ENCODE measurements at regions not wholly inside any gene's neighbourhood (a gene's known extent, or its start where the extent isn't known, plus 50 kb on each side); places are given as distances from the start of the nearest gene placed in this dataset.
"Not testable (repeated sequence)": the region's sequence is repeated elsewhere in the genome, so short reads cannot be mapped to it uniquely, and the experiment has no call there.

GRCh38 chr9:12425878-12426864 is 267.0 kb upstream of the TYRP1 start:
- DNase-seq, result no peak

GRCh38 chr9:12439267-12439666 is 253.9 kb upstream of the TYRP1 start:
- no peak for DNase-seq

- not testable (repeated sequence) for DNase-seq
Measured at GRCh38 chr9:12441080-12441479, 252.1 kb upstream of the TYRP1 start.

- DNase-seq, result no peak
Measured at GRCh38 chr9:12441506-12441905, 251.7 kb upstream of the TYRP1 start.

GRCh38 chr9:12448246-12448645 is 244.9 kb upstream of the TYRP1 start:
- DNase-seq, result no peak

- no peak for DNase-seq
Measured at GRCh38 chr9:12457237-12457636, 235.9 kb upstream of the TYRP1 start.

GRCh38 chr9:12461763-12462460 is 231.3 kb upstream of the TYRP1 start:
- no peak for DNase-seq

- DNase-seq, result no peak
Measured at GRCh38 chr9:12462861-12463260, 230.3 kb upstream of the TYRP1 start.

- DNase-seq, result no peak
Measured at GRCh38 chr9:12463641-12464040, 229.5 kb upstream of the TYRP1 start.

GRCh38 chr9:12464400-12464799 is 228.8 kb upstream of the TYRP1 start:
- no peak for DNase-seq

- no peak for DNase-seq
Measured at GRCh38 chr9:12464910-12465512, 228.2 kb upstream of the TYRP1 start.

GRCh38 chr9:12469084-12469483 is 224.1 kb upstream of the TYRP1 start:
- no peak for DNase-seq

GRCh38 chr9:12494411-12494810 is 198.8 kb upstream of the TYRP1 start:
- no peak for DNase-seq

GRCh38 chr9:12497790-12498189 is 195.4 kb upstream of the TYRP1 start:
- DNase-seq, result no peak

GRCh38 chr9:12502520-12502919 is 190.7 kb upstream of the TYRP1 start:
- DNase-seq, result no peak

- DNase-seq, result no peak
Measured at GRCh38 chr9:12503606-12504122, 189.5 kb upstream of the TYRP1 start.

GRCh38 chr9:12510551-12510950 is 182.6 kb upstream of the TYRP1 start:
- DNase-seq, result no peak

GRCh38 chr9:12511726-12512125 is 181.5 kb upstream of the TYRP1 start:
- DNase-seq, result no peak

- DNase-seq, result no peak
Measured at GRCh38 chr9:12516031-12516430, 177.2 kb upstream of the TYRP1 start.

GRCh38 chr9:12516573-12516972 is 176.6 kb upstream of the TYRP1 start:
- DNase-seq, result no peak

GRCh38 chr9:12538842-12539579 is 154.2 kb upstream of the TYRP1 start:
- no peak for DNase-seq

GRCh38 chr9:12539580-12539975 is 153.6 kb upstream of the TYRP1 start:
- no peak for DNase-seq
